ENCODE measurements at regions not wholly inside any gene's neighbourhood (a gene's known extent, or its start where the extent isn't known, plus 50 kb on each side); places are given as distances from the start of the nearest gene placed in this dataset.

DNA sequence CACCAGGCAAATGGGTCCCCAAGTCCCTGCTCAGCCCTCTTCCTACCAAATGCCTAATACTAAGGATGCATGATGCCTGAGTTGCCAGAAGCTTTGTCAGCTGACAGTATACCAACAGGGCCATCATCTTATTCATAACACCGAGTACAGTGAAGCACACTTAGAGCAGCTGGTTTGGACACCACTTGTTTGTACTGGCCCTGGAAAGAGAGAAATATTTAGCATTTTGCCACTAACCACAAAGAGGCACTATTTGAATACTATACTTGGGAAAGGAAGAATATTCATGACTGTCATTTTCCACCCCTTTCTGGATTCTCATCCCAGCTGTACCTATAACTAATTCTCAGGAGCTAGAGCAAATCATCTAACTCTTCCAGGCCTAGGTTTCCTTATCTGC, 364.4 kb upstream of the KIF2A start:
- DNase-seq (ENCODE audit: low read depth), result no peak
- in situ Hi-C loops (cut with HindIII; ENCODE audit: low sequenced_read_pairs), result loop anchor here (25.0 kb wide), 1 partner anchor 979 kb away; no protein-coding TSS in a partner anchor

DNA sequence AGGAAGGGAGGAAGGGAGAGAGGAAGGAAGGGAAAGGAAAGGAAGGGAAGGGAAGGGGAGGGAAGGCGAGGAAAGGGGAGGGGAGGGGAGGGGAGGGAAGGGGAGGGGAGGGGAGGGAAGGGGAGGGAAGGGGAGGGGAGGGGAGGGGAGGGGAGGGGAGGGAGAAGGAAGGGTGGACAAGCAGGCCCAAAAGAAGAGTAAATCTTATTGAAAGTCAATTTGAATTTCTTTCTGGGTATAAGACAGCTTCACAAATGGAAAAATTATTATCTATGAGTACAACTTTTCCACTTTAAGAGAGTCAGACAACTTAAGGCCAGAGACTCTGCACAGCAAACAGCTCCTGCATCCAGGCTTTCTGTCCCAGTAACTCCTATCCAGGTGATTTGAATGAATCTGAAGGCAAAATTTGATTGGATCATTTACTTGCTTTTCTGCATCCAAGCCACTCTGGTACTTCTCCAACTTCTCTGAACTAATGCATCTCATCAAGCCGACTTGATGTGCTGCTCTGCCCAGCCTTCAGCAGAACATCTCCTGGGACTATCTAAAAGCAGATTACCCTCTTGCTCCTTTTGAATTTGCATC, 363.4 kb upstream of the KIF2A start:
- no peak for DNase-seq (ENCODE audit: low read depth)
- in situ Hi-C loops (cut with HindIII; ENCODE audit: low sequenced_read_pairs), result loop anchor here (25.0 kb wide), 1 partner anchor 980 kb away; no protein-coding TSS in a partner anchor
- no peak overlapping the region for H3K4me3 ChIP-seq (ENCODE audit: low read depth, low read length)
- TF ChIP-seq, protein P1, sequence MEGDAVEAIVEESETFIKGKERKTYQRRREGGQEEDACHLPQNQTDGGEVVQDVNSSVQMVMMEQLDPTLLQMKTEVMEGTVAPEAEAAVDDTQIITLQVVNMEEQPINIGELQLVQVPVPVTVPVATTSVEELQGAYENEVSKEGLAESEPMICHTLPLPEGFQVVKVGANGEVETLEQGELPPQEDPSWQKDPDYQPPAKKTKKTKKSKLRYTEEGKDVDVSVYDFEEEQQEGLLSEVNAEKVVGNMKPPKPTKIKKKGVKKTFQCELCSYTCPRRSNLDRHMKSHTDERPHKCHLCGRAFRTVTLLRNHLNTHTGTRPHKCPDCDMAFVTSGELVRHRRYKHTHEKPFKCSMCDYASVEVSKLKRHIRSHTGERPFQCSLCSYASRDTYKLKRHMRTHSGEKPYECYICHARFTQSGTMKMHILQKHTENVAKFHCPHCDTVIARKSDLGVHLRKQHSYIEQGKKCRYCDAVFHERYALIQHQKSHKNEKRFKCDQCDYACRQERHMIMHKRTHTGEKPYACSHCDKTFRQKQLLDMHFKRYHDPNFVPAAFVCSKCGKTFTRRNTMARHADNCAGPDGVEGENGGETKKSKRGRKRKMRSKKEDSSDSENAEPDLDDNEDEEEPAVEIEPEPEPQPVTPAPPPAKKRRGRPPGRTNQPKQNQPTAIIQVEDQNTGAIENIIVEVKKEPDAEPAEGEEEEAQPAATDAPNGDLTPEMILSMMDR (IDR thresholded peaks at IDR 0.05; ENCODE audit: low read depth, low read length, missing control alignments), result no peak

More for the DNA sequence above, 364.4 kb upstream of the KIF2A start:
- TF ChIP-seq, protein P1 (IDR thresholded peaks at IDR 0.05; ENCODE audit: low read depth, low read length, missing control alignments), result no peak
- H3K4me3 ChIP-seq (ENCODE audit: low read depth, low read length), result no peak overlapping the region

DNA sequence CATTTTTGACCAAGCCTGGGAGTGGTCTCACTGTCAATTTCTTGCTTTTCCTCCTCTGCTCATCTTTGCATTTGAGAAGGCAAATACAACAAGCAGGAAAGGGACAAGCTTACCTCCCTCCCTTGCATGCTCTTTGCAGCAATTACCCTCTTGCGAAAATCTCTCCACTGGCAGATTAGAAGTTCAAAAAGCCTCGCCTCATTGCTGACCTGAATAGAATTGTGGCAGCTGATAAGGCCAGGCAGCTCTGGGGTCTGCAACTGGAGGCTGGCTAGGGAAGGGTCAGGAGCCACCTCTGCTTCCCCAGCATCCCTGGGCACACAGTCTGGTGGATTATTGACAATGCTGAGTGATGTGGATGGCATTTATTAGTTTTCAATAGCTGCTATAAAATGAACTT, 362.3 kb upstream of the KIF2A start:
- DNase-seq (ENCODE audit: low read depth), result no peak
- TF ChIP-seq, protein P1 (IDR thresholded peaks at IDR 0.05; ENCODE audit: low read depth, low read length, missing control alignments), result no peak
- in situ Hi-C loops (cut with HindIII; ENCODE audit: low sequenced_read_pairs), result loop anchor here (25.0 kb wide), 1 partner anchor 981 kb away; no protein-coding TSS in a partner anchor
- no peak overlapping the region for H3K4me3 ChIP-seq (ENCODE audit: low read depth, low read length)

DNA sequence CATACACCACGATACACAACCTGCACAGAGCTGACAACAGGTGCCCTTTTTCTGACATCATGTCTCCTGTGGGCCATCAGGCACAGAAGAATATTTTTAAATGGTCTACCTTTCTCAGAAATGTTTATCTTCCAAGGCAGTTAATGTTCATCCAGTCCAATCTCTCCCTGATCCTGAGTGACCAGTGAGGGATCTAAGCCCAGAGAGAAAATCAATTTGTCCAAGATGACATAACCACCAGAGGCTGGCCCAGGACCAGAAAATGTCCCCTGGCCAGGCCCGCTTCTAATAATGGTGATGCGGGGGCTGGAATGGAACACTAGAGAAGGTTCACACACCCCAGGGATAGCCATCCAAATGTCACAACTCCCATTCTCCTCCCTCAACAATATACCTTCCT, 357.9 kb upstream of the KIF2A start:
- H3K4me3 ChIP-seq (ENCODE audit: low read depth, low read length), result no peak overlapping the region
- TF ChIP-seq, protein P1 (IDR thresholded peaks at IDR 0.05; ENCODE audit: low read depth, low read length, missing control alignments), result no peak
- in situ Hi-C loops (cut with HindIII; ENCODE audit: low sequenced_read_pairs), result loop anchor here (25.0 kb wide), 1 partner anchor 986 kb away; no protein-coding TSS in a partner anchor
- no peak for DNase-seq (ENCODE audit: low read depth)

DNA sequence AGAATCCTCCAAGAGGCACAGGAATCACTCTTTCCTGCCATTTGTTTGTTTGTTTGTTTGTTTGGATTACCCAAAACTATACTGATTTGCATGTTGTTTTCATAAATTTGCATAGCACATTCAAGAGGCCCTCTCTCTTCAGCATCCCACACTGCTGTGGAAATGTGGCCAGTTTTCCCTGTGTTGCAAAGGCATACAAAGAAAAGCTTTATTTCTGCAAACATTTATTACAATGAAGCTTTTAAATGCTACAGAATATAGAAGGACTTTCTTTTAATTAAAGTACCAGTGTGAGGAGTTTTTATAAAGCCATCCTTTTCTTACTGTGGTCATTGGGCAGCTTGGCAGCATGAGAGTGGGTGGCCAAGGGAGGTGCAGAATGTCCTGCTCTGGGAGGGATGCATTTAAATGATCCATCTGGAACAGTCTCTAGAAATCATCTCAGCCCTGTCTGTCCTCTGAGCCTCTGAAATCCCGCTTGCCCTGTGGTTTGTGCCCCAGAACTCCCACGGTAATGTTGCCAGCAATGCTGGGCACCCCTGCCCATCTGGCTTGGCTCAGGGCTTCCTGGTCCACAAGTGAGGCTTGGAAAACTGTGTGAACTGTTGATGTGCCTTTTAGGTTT, 356.8 kb upstream of the KIF2A start:
- no peak overlapping the region for H3K4me3 ChIP-seq (ENCODE audit: low read depth, low read length)
- DNase-seq (ENCODE audit: low read depth), result no peak
- in situ Hi-C loops (cut with HindIII; ENCODE audit: low sequenced_read_pairs), result loop anchor here (25.0 kb wide), 1 partner anchor 987 kb away; no protein-coding TSS in a partner anchor
- TF ChIP-seq, protein P1 (IDR thresholded peaks at IDR 0.05; ENCODE audit: low read depth, low read length, missing control alignments), result no peak

DNA sequence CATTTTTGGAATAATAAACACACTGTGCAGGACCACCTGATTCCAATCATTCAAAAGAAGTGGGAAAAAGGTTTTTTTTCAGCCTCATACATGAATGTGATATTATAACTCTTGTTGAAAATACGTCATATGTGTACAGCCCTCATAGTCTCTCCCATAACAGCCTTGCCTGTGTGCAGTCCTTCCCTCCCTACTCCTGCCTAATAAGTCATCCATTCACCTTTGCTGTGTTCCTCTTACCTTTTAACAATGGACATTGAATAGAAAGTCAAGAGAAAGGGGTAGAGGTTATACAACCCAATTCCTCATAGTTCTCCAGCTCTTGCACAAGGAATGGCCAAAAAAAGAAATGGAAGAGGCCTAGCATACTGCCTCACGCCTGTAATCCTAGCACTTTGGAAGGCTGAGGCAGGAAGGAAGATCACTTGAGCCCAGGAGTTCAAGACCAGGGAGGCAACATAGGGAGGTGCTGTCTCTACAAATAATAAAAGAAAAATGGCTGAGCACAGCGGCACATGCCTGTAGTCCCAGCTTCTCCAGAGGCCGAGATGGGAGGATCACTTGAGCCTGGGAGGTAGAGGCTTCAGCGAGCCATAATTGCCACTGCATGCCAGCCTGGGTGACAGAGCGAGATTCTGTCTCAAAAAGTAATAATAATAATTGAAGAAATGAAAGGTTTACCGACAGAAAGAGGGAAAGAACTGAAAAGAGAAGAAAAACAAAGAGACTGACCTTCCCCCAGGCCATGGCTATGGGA, 356.1 kb upstream of the KIF2A start:
- TF ChIP-seq, protein P1 (IDR thresholded peaks at IDR 0.05; ENCODE audit: low read depth, low read length, missing control alignments), result no peak
- in situ Hi-C loops (cut with HindIII; ENCODE audit: low sequenced_read_pairs), result loop anchor here (25.0 kb wide), 1 partner anchor 988 kb away; no protein-coding TSS in a partner anchor
- no peak for DNase-seq (ENCODE audit: low read depth)
- H3K4me3 ChIP-seq (ENCODE audit: low read depth, low read length), result no peak overlapping the region
